Embryonic facial prominence (tissue), 1 donor: ENCODE measurements at regions not wholly inside any gene's neighbourhood (a gene's known extent, or its start where the extent isn't known, plus 50 kb on each side); places are given as distances from the start of the nearest gene placed in this dataset.

Experiments used
- DNase-seq: peaks from one replicate; pipeline ENCODE4 v3.0.0-alpha.2; 2016; ENCODE audit errors: extremely low spot score

DNA sequence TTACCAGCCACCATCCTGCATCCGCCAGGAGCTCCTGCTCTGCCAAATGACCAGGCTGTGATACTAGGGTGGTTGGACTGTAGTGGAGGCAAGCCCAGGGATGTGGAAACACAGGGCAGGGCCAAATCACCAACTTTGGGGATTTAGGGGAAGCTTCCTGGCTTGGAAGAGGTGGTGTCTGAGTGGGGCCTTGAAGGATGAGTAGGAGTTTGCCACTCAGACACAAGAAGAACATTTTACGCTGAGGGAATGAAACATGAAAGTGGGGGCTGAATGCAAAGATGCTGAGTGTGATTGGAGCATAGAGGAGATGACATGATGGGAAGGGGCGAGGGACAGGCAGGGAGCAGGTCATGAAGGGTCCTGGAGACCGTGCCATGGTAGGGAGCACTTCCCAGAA lies 329.5 kb downstream of the RPS24 start:
- DNase-seq: no peak

GRCh38 chr10:78365694-78366093 lies 332.0 kb downstream of the RPS24 start:
- DNase-seq: peak; percentile 74

DNA sequence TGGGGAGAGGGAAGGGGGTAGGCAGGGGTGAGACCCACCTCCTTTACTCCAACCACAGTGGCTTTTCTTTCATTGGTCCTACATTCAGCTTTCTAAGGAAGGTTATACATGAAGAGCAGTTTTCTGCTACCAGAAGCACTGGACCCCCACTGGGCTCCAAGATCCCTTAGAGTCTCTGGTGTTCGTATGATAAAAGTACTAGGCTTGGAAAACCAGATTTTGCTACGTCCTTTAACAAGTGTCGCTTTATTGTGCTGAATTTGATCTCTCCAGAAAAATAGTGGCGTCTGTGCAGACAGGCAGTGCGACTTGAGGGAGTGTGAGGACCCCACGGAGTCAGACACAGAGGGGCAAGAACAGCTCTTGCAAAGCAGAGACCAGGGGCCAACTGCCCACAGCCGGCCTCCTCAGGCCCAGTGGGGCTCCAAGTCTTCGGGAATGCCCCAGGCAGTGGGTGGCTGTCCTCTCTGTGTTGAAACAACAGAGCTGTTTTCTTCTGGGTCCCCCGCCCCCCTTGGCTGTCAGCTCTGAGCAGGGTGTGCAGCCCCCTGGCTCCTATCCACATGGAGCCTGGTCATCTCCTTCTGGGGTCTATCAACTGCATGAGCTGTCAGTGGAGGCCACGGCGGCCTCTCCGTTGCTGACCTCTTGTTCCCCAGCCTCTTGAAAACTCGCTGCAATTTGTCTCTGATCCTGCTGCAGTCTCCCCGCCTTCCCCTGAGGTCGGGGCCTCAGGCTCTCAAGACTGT lies 333.2 kb downstream of the RPS24 start:
- DNase-seq: no peak

DNA sequence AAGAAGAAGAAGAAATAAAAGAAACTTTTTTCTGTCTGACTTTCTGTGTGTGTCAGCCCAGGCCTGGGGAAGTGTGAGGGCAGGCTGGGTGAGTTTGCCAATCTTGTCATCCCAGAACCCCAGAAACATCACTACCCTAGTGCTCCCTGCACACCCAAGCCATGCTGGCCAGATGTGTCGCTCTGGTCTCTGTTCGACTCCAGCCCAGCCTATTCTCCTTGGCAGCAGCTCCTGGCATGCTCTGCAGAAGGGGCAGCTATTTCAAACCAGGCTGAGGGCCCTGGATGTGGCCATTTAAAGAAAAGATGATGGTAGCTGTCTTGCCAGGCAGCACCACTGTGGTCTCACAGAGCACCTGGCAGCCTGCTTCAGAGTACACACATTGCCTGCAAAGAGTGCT lies 334.1 kb downstream of the RPS24 start:
- no peak for DNase-seq

DNA sequence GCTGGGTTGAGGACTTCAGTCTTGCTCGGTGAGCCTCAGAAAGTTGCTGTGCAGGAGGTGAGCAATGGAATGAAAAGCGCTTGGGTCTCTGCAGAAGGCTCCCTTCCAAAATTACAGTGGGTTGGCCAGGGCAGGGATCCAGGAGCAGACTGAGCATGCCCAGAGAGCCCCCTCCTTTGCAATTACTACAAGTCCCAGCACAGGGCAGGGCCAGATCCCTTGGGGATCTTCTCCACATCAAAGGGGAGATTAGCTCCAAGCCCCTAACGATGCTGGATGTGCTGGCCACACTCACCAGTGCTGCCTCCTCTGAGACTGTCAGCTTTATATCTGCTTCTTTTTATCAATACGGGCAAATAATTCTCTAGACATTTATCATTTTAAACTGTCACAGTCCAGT lies 337.5 kb downstream of the RPS24 start:
- no peak for DNase-seq

DNA sequence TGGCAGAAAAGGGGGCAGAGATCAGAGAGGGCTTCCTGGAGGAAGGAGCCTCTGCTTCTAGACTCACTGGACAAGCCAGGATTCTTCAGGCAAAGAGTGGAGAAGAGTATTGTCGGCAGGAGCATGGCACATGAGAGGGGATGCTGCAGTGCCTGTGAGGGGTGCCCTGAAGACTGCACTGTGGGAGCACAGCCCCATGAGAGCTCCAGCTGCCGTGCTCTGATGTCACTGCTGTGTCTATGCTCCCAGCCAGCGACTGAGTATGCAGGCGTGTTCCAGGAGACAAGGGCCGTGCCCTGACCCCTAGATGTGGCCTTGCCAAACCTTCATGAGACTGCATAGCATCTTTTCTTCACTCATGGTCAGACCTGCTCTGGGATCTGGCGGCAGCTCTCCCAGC lies 339.1 kb downstream of the RPS24 start:
- DNase-seq: no peak

GRCh38 chr10:78374331-78375028 lies 340.8 kb downstream of the RPS24 start:
- DNase-seq: no peak

- peak; percentile 47 for DNase-seq
Observed at GRCh38 chr10:78375854-78376785, 342.5 kb downstream of the RPS24 start.

GRCh38 chr10:78377356-78377755 lies 343.7 kb downstream of the RPS24 start:
- no peak for DNase-seq

- no peak for DNase-seq
Observed at GRCh38 chr10:78378192-78378591, 344.5 kb downstream of the RPS24 start.

- no peak for DNase-seq
Observed at GRCh38 chr10:78381107-78381506, 347.4 kb downstream of the RPS24 start.

DNA sequence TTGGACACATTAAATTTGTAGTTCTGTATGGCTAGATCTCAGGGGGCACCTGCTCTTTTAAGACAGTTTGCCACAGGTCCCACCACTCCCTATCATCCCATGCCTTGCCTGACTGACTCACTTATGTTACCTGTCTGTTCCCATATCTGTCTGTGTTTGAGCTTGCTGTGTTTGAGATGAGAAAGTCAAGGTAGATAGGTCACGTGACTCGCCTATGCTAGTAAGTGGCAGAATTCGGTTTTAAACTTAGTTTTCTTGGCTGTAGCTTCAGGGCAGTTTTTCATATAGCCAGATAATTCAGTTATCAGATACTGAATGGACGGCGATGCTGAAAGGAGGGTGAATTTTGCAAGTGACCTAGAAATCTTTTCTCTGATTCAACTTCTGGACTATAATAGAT lies 348.4 kb downstream of the RPS24 start:
- DNase-seq: no peak

- DNase-seq: no peak
Observed at GRCh38 chr10:78382772-78383171, 349.1 kb downstream of the RPS24 start.

GRCh38 chr10:78383378-78384048 lies 349.9 kb downstream of the RPS24 start:
- no peak for DNase-seq

GRCh38 chr10:78384049-78384431 lies 350.4 kb downstream of the RPS24 start:
- DNase-seq: no peak

GRCh38 chr10:78385599-78385998 lies 351.9 kb downstream of the RPS24 start:
- DNase-seq: no peak

DNA sequence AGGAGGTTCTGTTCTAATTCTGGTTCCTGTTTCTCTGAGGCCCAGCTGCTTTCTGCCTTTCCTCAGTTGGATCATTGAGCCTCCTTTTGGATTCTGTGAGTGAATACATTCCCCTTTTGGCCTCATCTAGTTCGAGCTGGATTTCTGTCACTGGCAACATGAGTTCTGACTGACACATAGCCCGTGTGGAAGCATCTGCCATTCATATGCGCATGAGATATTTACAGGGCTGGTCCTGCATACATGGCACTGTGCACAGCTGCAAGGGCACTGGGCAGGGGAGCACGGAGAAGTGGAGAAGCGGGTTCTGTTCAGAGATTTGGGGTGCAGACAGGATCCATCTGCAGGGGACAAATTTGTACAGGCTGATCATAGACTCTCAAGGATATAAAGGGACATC lies 352.8 kb downstream of the RPS24 start:
- DNase-seq: no peak

- DNase-seq: no peak
Observed at GRCh38 chr10:78388331-78389050, 354.8 kb downstream of the RPS24 start.

GRCh38 chr10:78389419-78389818 lies 355.8 kb downstream of the RPS24 start:
- no peak for DNase-seq

DNA sequence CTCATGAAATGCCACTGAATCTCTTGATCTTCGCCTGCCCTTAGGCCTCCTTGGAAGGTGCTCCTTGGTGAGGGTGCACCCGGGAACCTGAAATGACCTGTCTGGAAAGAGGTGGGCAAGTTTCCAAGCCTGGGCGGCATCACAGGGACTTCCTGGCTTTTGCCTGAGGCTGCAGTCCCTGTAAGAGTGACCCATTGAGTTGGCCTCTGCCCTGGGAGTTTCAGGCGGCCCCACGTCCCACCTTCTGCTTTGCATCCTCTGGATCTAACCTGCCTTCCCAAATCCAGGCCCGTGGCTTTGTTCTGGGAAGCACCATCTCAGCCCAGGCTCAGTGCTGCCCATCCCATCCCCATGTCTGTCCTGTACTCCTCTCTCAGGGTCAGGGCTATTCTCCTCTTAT lies 356.4 kb downstream of the RPS24 start:
- no peak for DNase-seq

DNA sequence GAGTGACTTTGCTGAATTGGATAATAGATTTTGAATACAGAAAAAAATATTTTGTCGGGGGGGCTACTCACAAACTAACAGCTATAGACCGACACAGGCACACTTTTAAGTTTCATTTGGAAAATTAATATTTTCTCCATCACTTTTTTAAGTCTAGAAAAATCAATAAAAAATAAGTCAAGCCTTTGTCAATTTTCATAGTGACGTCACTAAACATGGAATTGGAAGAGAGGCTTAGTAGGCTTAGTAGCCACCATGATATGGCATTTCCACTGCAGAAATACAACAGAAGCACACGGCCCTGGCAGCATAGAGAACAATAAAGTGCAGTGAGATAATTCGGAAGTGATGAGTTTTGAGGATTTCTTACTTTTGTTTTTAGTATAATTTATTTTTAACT lies 357.2 kb downstream of the RPS24 start:
- DNase-seq: no peak
